ENCODE measurements at regions not wholly inside any gene's neighbourhood (a gene's known extent, or its start where the extent isn't known, plus 50 kb on each side); places are given as distances from the start of the nearest gene placed in this dataset.

GRCh38 chr1:87424541-87424940 is 95.9 kb downstream of the LMO4 start:
- intact Hi-C loops (cut with micrococcal nuclease): no loop called here
- H3K9me3 Mint-ChIP-seq: no peaks in the 10 kb centered on the region
- Histone ChIP-seq H4K20me1 (ENCODE audit: insufficient read depth, low read length) (no peaks in the 10 kb centered on the region), H3K27me3 (ENCODE audit: control insufficient read depth in 2 of 2, insufficient read depth in 2 of 2, low read length in 2 of 2) (no peaks in the 10 kb centered on the region), H3K79me2 (ENCODE audit: insufficient read depth, low read length) (no peaks in the 10 kb centered on the region), H3K4me3 (replicated peaks in 1 of 3; ENCODE audit: low read depth in 2 of 3, low read length in 3 of 3) (no peak overlapping the region), H3K9me3 (replicated peaks in 1 of 2; ENCODE audit: control insufficient read depth in 1 of 2, insufficient read depth in 1 of 2, low read length in 2 of 2) (no peaks in the 10 kb centered on the region), H3K27ac (ENCODE audit: low read depth in 1 of 2, low read length in 2 of 2) (peak overlapping the region; percentile 70 to 75), H3K4me2 (replicated peaks; ENCODE audit: extremely low read depth, low read length, poor library complexity, severe bottlenecking) (no peak overlapping the region), H3K9ac (ENCODE audit: insufficient read depth, low read length, poor library complexity, severe bottlenecking) (no peak overlapping the region), H3K36me3 (replicated peaks in 1 of 2; ENCODE audit: control insufficient read depth in 1 of 2, insufficient read depth in 2 of 2, low read length in 2 of 2) (no peaks in the 10 kb centered on the region), H2AFZ (ENCODE audit: insufficient read depth, low read depth, low read length, poor library complexity, severe bottlenecking) (no peak overlapping the region), H3K4me1 (ENCODE audit: control insufficient read depth in 1 of 2, insufficient read depth in 2 of 2, low read length in 2 of 2) (peaks cover 10 to 17% of the 10 kb centered on the region in 2 donors)
- no peak overlapping the region for H3K4me3 Mint-ChIP-seq
- H3K36me3 Mint-ChIP-seq: no peaks in the 10 kb centered on the region
- H3K27me3 Mint-ChIP-seq (ENCODE audit: low read depth in 3 of 3): peaks cover 0 to 2% (median 0%) of the 10 kb centered on the region in 3 donors
- TF ChIP-seq, protein P1, sequence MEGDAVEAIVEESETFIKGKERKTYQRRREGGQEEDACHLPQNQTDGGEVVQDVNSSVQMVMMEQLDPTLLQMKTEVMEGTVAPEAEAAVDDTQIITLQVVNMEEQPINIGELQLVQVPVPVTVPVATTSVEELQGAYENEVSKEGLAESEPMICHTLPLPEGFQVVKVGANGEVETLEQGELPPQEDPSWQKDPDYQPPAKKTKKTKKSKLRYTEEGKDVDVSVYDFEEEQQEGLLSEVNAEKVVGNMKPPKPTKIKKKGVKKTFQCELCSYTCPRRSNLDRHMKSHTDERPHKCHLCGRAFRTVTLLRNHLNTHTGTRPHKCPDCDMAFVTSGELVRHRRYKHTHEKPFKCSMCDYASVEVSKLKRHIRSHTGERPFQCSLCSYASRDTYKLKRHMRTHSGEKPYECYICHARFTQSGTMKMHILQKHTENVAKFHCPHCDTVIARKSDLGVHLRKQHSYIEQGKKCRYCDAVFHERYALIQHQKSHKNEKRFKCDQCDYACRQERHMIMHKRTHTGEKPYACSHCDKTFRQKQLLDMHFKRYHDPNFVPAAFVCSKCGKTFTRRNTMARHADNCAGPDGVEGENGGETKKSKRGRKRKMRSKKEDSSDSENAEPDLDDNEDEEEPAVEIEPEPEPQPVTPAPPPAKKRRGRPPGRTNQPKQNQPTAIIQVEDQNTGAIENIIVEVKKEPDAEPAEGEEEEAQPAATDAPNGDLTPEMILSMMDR (IDR thresholded peaks at IDR 0.05): no peak
- H3K4me1 Mint-ChIP-seq: peaks cover 13% of the 10 kb centered on the region
- peak overlapping the region in 5 of 7 donors; percentile 64 to 88 (median 75) for H3K27ac Mint-ChIP-seq
- WGBS (ENCODE audit: insufficient coverage): no CpG with 5 or more reads among the region's 1 CpG
- DNase-seq: no peak

DNA sequence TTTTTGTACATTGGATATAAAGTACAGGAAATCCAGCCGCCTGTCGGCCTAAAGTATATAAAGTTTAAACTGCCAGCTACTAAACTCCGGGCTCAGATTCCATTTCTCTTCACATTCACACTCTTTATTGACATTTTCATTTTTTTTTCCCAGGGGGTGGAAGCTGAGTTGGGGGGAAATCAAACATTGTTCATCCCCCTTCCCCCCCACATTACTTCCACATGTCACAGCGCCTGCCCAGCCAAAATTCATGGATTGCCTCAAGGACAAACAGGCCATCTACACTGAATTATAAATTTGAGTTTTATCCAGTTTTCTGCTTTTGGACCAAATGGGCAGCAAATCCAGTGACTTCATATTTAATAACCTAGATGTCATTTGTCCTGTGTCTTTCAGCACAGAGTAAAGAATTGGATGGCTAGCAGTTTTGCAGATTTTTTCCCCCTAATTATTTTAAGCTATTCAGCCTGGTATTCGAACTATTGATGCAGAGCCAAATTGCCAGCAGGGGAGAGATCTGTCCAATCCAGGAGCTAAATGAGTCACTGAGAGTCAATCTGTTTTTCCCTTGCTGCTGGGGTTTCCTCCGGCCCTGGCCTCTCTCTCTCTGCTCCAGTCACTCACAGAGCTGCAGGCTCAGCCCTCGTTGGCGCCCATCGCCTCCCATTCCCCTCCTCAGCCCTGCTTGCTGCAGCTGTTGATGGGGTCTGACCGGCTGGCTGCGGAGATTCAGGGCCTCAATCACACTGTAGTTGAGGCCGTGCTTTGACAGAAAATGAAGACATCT is 98.0 kb downstream of the LMO4 start:
- peaks cover 10 to 17% of the 10 kb centered on the region in 2 donors for H3K4me1 ChIP-seq (ENCODE audit: control insufficient read depth in 1 of 2, insufficient read depth in 2 of 2, low read length in 2 of 2)
- TF ChIP-seq, protein P1 (IDR thresholded peaks at IDR 0.05): no peak
- intact Hi-C loops (cut with micrococcal nuclease): no loop called here
- Mint-ChIP-seq H3K27ac (peak overlapping the region in 1 of 7 donors; percentile 29), H3K4me3 (no peak overlapping the region), H3K27me3 (ENCODE audit: low read depth in 3 of 3) (peaks cover 0 to 3% (median 2%) of the 10 kb centered on the region in 3 donors), H3K4me1 (peaks cover 13% of the 10 kb centered on the region), H3K9me3 (peaks cover 3 to 9% (median 4%) of the 10 kb centered on the region in 7 donors), H3K36me3 (no peaks in the 10 kb centered on the region)
- no peak overlapping the region for H2AFZ ChIP-seq (ENCODE audit: insufficient read depth, low read depth, low read length, poor library complexity, severe bottlenecking)
- no peak overlapping the region for H3K4me3 ChIP-seq (replicated peaks in 1 of 3; ENCODE audit: low read depth in 2 of 3, low read length in 3 of 3)
- no peak overlapping the region for H3K27ac ChIP-seq (ENCODE audit: low read depth in 1 of 2, low read length in 2 of 2)
- 92% methylated on average over 6 of the region's 12 CpGs for WGBS (ENCODE audit: insufficient coverage)
- no peak overlapping the region for H3K4me2 ChIP-seq (replicated peaks; ENCODE audit: extremely low read depth, low read length, poor library complexity, severe bottlenecking)
- H3K36me3 ChIP-seq (replicated peaks in 1 of 2; ENCODE audit: control insufficient read depth in 1 of 2, insufficient read depth in 2 of 2, low read length in 2 of 2): no peaks in the 10 kb centered on the region
- DNase-seq: no peak
- no peaks in the 10 kb centered on the region for H3K79me2 ChIP-seq (ENCODE audit: insufficient read depth, low read length)
- no peaks in the 10 kb centered on the region for H3K9me3 ChIP-seq (replicated peaks in 1 of 2; ENCODE audit: control insufficient read depth in 1 of 2, insufficient read depth in 1 of 2, low read length in 2 of 2)
- H3K27me3 ChIP-seq (ENCODE audit: control insufficient read depth in 2 of 2, insufficient read depth in 2 of 2, low read length in 2 of 2): no peaks in the 10 kb centered on the region
- H3K9ac ChIP-seq (ENCODE audit: insufficient read depth, low read length, poor library complexity, severe bottlenecking): no peak overlapping the region
- H4K20me1 ChIP-seq (ENCODE audit: insufficient read depth, low read length): no peaks in the 10 kb centered on the region

Data from CD14-positive monocyte (primary cell).